ENCODE measurements at regions not wholly inside any gene's neighbourhood (a gene's known extent, or its start where the extent isn't known, plus 50 kb on each side); places are given as distances from the start of the nearest gene placed in this dataset.

DNA sequence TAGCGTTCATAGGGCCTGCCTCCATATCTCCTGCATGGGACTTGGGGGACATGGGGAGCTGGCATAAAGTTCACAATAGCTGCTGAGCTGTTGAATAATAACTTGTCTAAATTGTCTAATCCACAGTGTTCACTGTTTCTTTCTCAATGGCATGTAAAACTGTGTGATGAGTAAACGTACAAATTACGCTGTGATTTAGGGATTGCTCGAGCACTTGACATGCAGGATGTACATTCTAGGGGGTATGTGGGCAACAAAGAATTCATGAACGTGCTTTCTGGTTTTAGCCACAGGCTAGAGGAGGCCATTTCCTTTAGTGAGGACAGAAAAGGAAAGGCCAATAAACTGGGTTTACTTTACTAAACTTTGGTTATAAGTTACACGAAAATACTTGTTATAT is 534.2 kb upstream of the ZWINT start:
- no TSS peak for BruUV-seq (replicated peaks)
- Histone ChIP-seq H3K27ac (ENCODE audit: low read length) (no peak overlapping the region), H3K9me3 (ENCODE audit: control insufficient read depth, insufficient read depth, low read depth, low read length) (no peaks in the 10 kb centered on the region), H3K27me3 (ENCODE audit: control insufficient read depth, insufficient read depth, low read length) (no peaks in the 10 kb centered on the region), H3K36me3 (ENCODE audit: control insufficient read depth, insufficient read depth, low read length) (no peaks in the 10 kb centered on the region), H3K4me3 (ENCODE audit: low read depth in 2 of 2, low read length in 2 of 2) (no peak overlapping the region), H3K4me1 (ENCODE audit: control insufficient read depth, insufficient read depth, low read length) (no peaks in the 10 kb centered on the region)
- no peak for DNase-seq (ENCODE audit: low read depth, low spot score)
- intact Hi-C loops (cut with micrococcal nuclease; ENCODE audit: unreplicated experiment): no loop called here
- ATAC-seq: no peak
- no peak for TF ChIP-seq REST (IDR thresholded peaks at IDR 0.05; ENCODE audit: insufficient read depth in 1 of 2, low read depth in 2 of 2, low read length in 1 of 2)
- no peak for TF ChIP-seq POLR2AphosphoS5 (IDR thresholded peaks at IDR 0.05; ENCODE audit: low read depth, low read length)
- TF ChIP-seq SIN3A (IDR thresholded peaks at IDR 0.05; ENCODE audit: borderline replicate concordance, insufficient read depth, low read depth, low read length): no peak
- TF ChIP-seq TCF7L2 (IDR thresholded peaks at IDR 0.05; ENCODE audit: low read depth, low read length): no peak
- TF ChIP-seq, protein P1, sequence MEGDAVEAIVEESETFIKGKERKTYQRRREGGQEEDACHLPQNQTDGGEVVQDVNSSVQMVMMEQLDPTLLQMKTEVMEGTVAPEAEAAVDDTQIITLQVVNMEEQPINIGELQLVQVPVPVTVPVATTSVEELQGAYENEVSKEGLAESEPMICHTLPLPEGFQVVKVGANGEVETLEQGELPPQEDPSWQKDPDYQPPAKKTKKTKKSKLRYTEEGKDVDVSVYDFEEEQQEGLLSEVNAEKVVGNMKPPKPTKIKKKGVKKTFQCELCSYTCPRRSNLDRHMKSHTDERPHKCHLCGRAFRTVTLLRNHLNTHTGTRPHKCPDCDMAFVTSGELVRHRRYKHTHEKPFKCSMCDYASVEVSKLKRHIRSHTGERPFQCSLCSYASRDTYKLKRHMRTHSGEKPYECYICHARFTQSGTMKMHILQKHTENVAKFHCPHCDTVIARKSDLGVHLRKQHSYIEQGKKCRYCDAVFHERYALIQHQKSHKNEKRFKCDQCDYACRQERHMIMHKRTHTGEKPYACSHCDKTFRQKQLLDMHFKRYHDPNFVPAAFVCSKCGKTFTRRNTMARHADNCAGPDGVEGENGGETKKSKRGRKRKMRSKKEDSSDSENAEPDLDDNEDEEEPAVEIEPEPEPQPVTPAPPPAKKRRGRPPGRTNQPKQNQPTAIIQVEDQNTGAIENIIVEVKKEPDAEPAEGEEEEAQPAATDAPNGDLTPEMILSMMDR (IDR thresholded peaks at IDR 0.05): no peak
- ChIA-PET POLR2A (no interaction called here), CTCF (no interaction called here)
- in situ Hi-C loops (cut with HindIII; ENCODE audit: low pct_unique_long_range_greater_than_20kb, low sequenced_read_pairs): no loop called here

GRCh38 chr10:56881218-56881617 is 520.2 kb upstream of the ZWINT start:
- TF ChIP-seq REST (IDR thresholded peaks at IDR 0.05; ENCODE audit: insufficient read depth in 1 of 2, low read depth in 2 of 2, low read length in 1 of 2) (no peak), POLR2AphosphoS5 (IDR thresholded peaks at IDR 0.05; ENCODE audit: low read depth, low read length) (no peak), SIN3A (IDR thresholded peaks at IDR 0.05; ENCODE audit: borderline replicate concordance, insufficient read depth, low read depth, low read length) (no peak), TCF7L2 (IDR thresholded peaks at IDR 0.05; ENCODE audit: low read depth, low read length) (no peak)
- TF ChIP-seq, protein P1 (IDR thresholded peaks at IDR 0.05): no peak
- POLR2A ChIA-PET: no interaction called here
- Histone ChIP-seq H3K4me3 (ENCODE audit: low read depth in 2 of 2, low read length in 2 of 2) (no peak overlapping the region), H3K27me3 (ENCODE audit: control insufficient read depth, insufficient read depth, low read length) (no peaks in the 10 kb centered on the region), H3K27ac (ENCODE audit: low read length) (no peak overlapping the region), H3K9me3 (ENCODE audit: control insufficient read depth, insufficient read depth, low read depth, low read length) (no peaks in the 10 kb centered on the region), H3K36me3 (ENCODE audit: control insufficient read depth, insufficient read depth, low read length) (no peaks in the 10 kb centered on the region), H3K4me1 (ENCODE audit: control insufficient read depth, insufficient read depth, low read length) (no peaks in the 10 kb centered on the region)
- BruUV-seq (replicated peaks): no TSS peak
- in situ Hi-C loops (cut with HindIII; ENCODE audit: low pct_unique_long_range_greater_than_20kb, low sequenced_read_pairs): no loop called here
- CTCF ChIA-PET: no interaction called here
- DNase-seq (ENCODE audit: low read depth, low spot score) (no peak), ATAC-seq (no peak)
- intact Hi-C loops (cut with micrococcal nuclease; ENCODE audit: unreplicated experiment): no loop called here

All from Panc1 (cell line).